Spleen (tissue), 11 donors: ENCODE measurements at regions not wholly inside any gene's neighbourhood (a gene's known extent, or its start where the extent isn't known, plus 50 kb on each side); places are given as distances from the start of the nearest gene placed in this dataset.

ENCODE experiments used
- DNase-seq: peaks from one replicate; pipeline ENCODE4 v3.0.0-alpha.2; 2020
- H3K27ac ChIP-seq, 8 donors: fragments of 200-600 bp; sonication (generic) in 7 of 8; 1 replicate in 4 of 8; 2 replicates in 4 of 8; pipeline versions ENCODE4 v1.5.0 to v1.8.0; 2016 to 2021; ENCODE audit warnings: inconsistent platforms in 4 of 8, mild to moderate bottlenecking in 4 of 8, moderate library complexity in 1 of 8
- H3K27me3 ChIP-seq, 7 donors: fragments of 200-600 bp; sonication (generic) in 6 of 7; replicated peaks in 1 of 7; 1 replicate in 4 of 7; 2 replicates in 3 of 7; pipeline versions ENCODE4 v1.5.0 to v1.8.0; 2016 to 2021; ENCODE audit warnings: inconsistent platforms in 3 of 7, mild to moderate bottlenecking in 1 of 7
- H3K36me3 ChIP-seq, 6 donors: fragments of 200-600 bp; sonication (generic) in 5 of 6; 1 replicate in 4 of 6; 2 replicates in 2 of 6; pipeline versions ENCODE4 v1.5.0 to v1.8.0; 2016 to 2021; ENCODE audit warnings: inconsistent platforms in 2 of 6
- H3K4me1 ChIP-seq, 6 donors: fragments of 200-600 bp; sonication (generic) in 5 of 6; 1 replicate in 3 of 6; 2 replicates in 3 of 6; pipeline versions ENCODE4 v1.5.0 to v1.8.0; 2016 to 2021; ENCODE audit warnings: inconsistent platforms in 3 of 6
- H3K4me3 ChIP-seq, 8 donors: fragments of 200-600 bp; sonication (generic) in 7 of 8; 1 replicate in 4 of 8; 2 replicates in 4 of 8; pipeline versions ENCODE4 v1.5.0 to v1.8.0; 2016 to 2021; ENCODE audit warnings: inconsistent platforms in 4 of 8, mild to moderate bottlenecking in 4 of 8, moderate library complexity in 2 of 8
- H3K9me3 ChIP-seq, 8 donors: fragments of 200-600 bp; sonication (generic) in 7 of 8; 1 replicate in 4 of 8; 2 replicates in 4 of 8; pipeline versions ENCODE4 v1.5.0 to v1.8.0; 2016 to 2021; ENCODE audit warnings: inconsistent platforms in 4 of 8
- POLR2A ChIP-seq, 3 donors: fragments of 450-650 bp; IDR thresholded peaks; one replicate each; pipeline ENCODE4 v1.5.1; 2017; ENCODE audit warnings: antibody characterized with exemption in 3 of 3, mild to moderate bottlenecking in 1 of 3
- POLR2AphosphoS5 ChIP-seq, 3 donors: sonication (generic); formaldehyde crosslinking; IDR thresholded peaks; one replicate each; pipeline ENCODE4 v1.5.1; 2017; ENCODE audit warnings: antibody characterized with exemption in 3 of 3
- WGBS, 5 donors: extraction: QIAGEN DNeasy Blood & Tissue Kit in 3 of 5; methylation state at CpG; one replicate each; pipeline versions ENCODE4 v1.1.5 to v1.1.7; 2013 to 2018; 5-methylcytosine and 5-hydroxymethylcytosine counted together
- intact Hi-C: fragments of 100-400 bp; cut with DNase I; formaldehyde crosslinking; loops from one replicate; pipeline ENCODE4 v1.15.0; 2023; ENCODE audit warnings: low total_unique reads
- TF ChIP-seq, protein P1 (sequence below), 11 experiments: fragments of 200-600 bp in 7 of 11; fragments of 450-650 bp in 4 of 11; sonication (generic) in 4 of 11; IDR thresholded peaks in 8 of 11; conservative IDR thresholded peaks in 3 of 11; 1 replicate in 7 of 11; 2 replicates in 4 of 11; pipeline versions ENCODE4 v1.4.0 to v1.8.0; 2016 to 2021; ENCODE audit warnings: antibody characterized with exemption in 11 of 11, inconsistent platforms in 4 of 11, mild to moderate bottlenecking in 1 of 11
- donor health status: healthy with polysubstance abuse.
- donor health status: DM: no; HTN: no; CAD: no; lungs with moderate emphysema.
- donor health status: DM: no; HTN: no; CAD: no.
- donor health status: Bipolar disorder and iron deficiency.
- donor health status: healthy.
- donor health status: DM: no; HTN: no; CAD: no.
- donor health status: DM: yes; HTN: yes; CAD: no.

DNA sequence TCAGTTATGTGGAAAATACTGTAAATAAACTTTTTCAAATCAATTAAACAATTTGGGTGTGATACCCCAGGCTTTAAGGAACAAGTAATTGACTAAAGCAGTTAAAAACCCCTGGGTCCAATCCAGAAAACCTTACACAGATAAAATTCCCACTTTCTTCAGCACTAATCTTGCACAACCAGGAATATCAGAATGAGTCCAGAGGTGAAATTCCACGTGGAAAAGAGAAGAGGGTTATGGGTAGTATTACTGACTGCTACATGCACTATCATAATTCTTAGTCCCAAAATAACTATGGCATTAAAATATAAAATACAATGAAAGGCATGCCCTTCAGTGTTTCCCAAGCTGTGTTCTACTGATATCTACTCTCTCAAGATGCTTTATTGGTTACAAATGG is 135.7 kb upstream of the STEAP4 start:
- TF ChIP-seq, protein P1, sequence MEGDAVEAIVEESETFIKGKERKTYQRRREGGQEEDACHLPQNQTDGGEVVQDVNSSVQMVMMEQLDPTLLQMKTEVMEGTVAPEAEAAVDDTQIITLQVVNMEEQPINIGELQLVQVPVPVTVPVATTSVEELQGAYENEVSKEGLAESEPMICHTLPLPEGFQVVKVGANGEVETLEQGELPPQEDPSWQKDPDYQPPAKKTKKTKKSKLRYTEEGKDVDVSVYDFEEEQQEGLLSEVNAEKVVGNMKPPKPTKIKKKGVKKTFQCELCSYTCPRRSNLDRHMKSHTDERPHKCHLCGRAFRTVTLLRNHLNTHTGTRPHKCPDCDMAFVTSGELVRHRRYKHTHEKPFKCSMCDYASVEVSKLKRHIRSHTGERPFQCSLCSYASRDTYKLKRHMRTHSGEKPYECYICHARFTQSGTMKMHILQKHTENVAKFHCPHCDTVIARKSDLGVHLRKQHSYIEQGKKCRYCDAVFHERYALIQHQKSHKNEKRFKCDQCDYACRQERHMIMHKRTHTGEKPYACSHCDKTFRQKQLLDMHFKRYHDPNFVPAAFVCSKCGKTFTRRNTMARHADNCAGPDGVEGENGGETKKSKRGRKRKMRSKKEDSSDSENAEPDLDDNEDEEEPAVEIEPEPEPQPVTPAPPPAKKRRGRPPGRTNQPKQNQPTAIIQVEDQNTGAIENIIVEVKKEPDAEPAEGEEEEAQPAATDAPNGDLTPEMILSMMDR (IDR thresholded peaks at IDR 0.05 in 8 of 11, conservative IDR thresholded peaks at IDR 0.05 in 3 of 11): no peak
- no peak for TF ChIP-seq POLR2A (IDR thresholded peaks at IDR 0.05)
- TF ChIP-seq POLR2AphosphoS5 (IDR thresholded peaks at IDR 0.05): no peak
- H3K9me3 ChIP-seq: no peaks in the 10 kb centered on the region
- no peak overlapping the region for H3K4me3 ChIP-seq
- no peaks in the 10 kb centered on the region for H3K36me3 ChIP-seq
- no peaks in the 10 kb centered on the region for H3K27me3 ChIP-seq
- DNase-seq: no peak
- 49 to 67% (median 63%) methylated on average over 1 of the region's 1 CpG for WGBS, 5 donors
- intact Hi-C loops: no loop called here
- H3K27ac ChIP-seq: no peak overlapping the region
- no peaks in the 10 kb centered on the region for H3K4me1 ChIP-seq

DNA sequence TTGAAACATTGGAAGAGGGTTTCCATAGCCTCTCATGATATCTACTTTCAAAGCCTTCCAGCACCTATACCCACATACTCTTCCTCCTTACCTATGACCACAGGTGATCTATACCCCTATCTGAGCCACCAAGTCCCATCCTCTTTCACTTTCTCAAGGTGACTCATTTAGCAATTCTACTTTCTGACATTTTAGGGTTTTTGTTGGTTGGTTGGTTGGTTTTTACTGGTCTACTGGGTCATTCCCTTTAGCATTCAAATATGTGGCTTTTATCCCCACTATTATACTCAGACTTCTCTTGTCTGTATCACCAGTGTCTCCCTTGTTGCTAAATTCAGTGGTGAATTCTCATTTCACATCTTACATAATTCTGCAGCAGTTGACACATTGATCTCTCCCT is 130.4 kb upstream of the STEAP4 start:
- H3K4me3 ChIP-seq: no peak overlapping the region
- H3K27ac ChIP-seq: no peak overlapping the region
- no peaks in the 10 kb centered on the region for H3K4me1 ChIP-seq
- intact Hi-C loops: no loop called here
- peaks cover 0 to 5% (median 0%) of the 10 kb centered on the region in 8 donors for H3K9me3 ChIP-seq
- H3K36me3 ChIP-seq: no peaks in the 10 kb centered on the region
- no peak for DNase-seq
- no peaks in the 10 kb centered on the region for H3K27me3 ChIP-seq
- TF ChIP-seq, protein P1 (IDR thresholded peaks at IDR 0.05 in 8 of 11, conservative IDR thresholded peaks at IDR 0.05 in 3 of 11): no peak
- TF ChIP-seq POLR2A (IDR thresholded peaks at IDR 0.05) (no peak), POLR2AphosphoS5 (IDR thresholded peaks at IDR 0.05) (no peak)

DNA sequence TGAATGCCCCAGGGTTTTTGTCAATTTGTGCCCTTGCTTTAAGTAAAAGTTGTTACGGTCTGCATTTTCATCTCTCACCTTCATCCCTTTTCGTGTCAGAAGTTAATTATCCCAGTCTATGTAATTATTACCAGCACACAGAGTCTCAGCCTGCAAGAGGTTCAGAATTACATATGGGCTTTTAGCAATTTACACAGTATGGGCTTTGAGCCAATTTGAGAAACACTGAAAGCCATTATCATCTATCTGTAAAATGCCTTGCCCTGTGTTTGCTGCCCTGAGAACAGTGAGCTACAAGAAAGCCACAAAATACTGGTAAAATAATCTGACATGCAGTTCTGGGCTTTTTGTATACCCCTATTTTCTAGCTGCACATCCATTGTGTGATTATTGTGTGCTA is 125.6 kb upstream of the STEAP4 start:
- Histone ChIP-seq H3K36me3 (no peaks in the 10 kb centered on the region), H3K27ac (no peak overlapping the region), H3K4me1 (no peaks in the 10 kb centered on the region), H3K27me3 (no peaks in the 10 kb centered on the region), H3K9me3 (peaks cover 0 to 5% (median 0%) of the 10 kb centered on the region in 8 donors), H3K4me3 (no peak overlapping the region)
- intact Hi-C loops: no loop called here
- DNase-seq: no peak
- TF ChIP-seq POLR2A (IDR thresholded peaks at IDR 0.05) (no peak), POLR2AphosphoS5 (IDR thresholded peaks at IDR 0.05) (no peak)
- TF ChIP-seq, protein P1 (IDR thresholded peaks at IDR 0.05 in 8 of 11, conservative IDR thresholded peaks at IDR 0.05 in 3 of 11): no peak
- WGBS, 5 donors: 42 to 72% (median 58%) methylated on average over 2 of the region's 2 CpGs

DNA sequence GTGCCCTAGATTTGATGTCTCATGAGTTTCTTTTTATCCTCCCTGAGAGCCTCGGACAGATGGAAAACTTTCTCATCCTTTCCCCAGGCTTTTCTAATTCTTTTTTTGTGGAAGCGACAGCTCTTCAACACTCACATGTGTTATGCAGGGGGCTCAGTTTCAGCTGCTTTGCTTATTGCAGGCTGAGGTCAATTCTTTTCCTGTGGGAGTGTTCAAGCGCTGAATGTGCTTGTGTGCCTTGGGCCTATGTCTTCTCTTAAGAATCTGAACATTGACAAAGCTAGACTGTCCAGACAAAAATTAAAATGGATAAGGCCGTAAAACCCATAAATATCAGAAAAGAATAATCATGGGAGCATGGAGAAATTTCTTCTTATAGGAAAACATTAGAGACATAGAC is 125.2 kb upstream of the STEAP4 start:
- peaks cover 0 to 5% (median 0%) of the 10 kb centered on the region in 8 donors for H3K9me3 ChIP-seq
- TF ChIP-seq, protein P1 (IDR thresholded peaks at IDR 0.05 in 8 of 11, conservative IDR thresholded peaks at IDR 0.05 in 3 of 11): no peak
- TF ChIP-seq POLR2AphosphoS5 (IDR thresholded peaks at IDR 0.05): no peak
- no peak for TF ChIP-seq POLR2A (IDR thresholded peaks at IDR 0.05)
- no peak overlapping the region for H3K4me3 ChIP-seq
- no peaks in the 10 kb centered on the region for H3K4me1 ChIP-seq
- H3K27me3 ChIP-seq: no peaks in the 10 kb centered on the region
- H3K27ac ChIP-seq: no peak overlapping the region
- H3K36me3 ChIP-seq: no peaks in the 10 kb centered on the region
- WGBS, 5 donors: 71 to 79% (median 75%) methylated on average over 4 of the region's 4 CpGs
- intact Hi-C loops: no loop called here
- DNase-seq: no peak
